GM18499 (cell line): ENCODE measurements at regions not wholly inside any gene's neighbourhood (a gene's known extent, or its start where the extent isn't known, plus 50 kb on each side); places are given as distances from the start of the nearest gene placed in this dataset.

Experiments
- ATAC-seq: cut with Tn5 transposase; IDR thresholded peaks from one replicate; pipeline ENCODE4 v1.9.1; 2021; ENCODE audit warnings: moderate number of reproducible peaks; ENCODE audit not compliant: insufficient read depth, unreplicated experiment

GRCh38 chr4:63670735-63671134, 738.5 kb downstream of the TECRL start:
- ATAC-seq: no peak

GRCh38 chr4:63663870-63664269, 745.4 kb downstream of the TECRL start:
- ATAC-seq: no peak

- no peak for ATAC-seq
Observed at GRCh38 chr4:63644396-63644795, 764.9 kb downstream of the TECRL start.

GRCh38 chr4:63637270-63637669, 772.0 kb downstream of the TECRL start:
- ATAC-seq: no peak

GRCh38 chr4:63632858-63633257, 776.4 kb downstream of the TECRL start:
- no peak for ATAC-seq

- ATAC-seq: no peak
Observed at GRCh38 chr4:63620271-63620670, 789.0 kb downstream of the TECRL start.

GRCh38 chr4:63619771-63620170, 789.5 kb downstream of the TECRL start:
- no peak for ATAC-seq

GRCh38 chr4:63618883-63619718, 790.1 kb downstream of the TECRL start:
- ATAC-seq: no peak

GRCh38 chr4:63607169-63607872, 801.9 kb downstream of the TECRL start:
- ATAC-seq: no peak

- ATAC-seq: no peak
Observed at GRCh38 chr4:63589796-63590195, 819.5 kb downstream of the TECRL start.

GRCh38 chr4:63583561-63583960, 825.7 kb downstream of the TECRL start:
- no peak for ATAC-seq

GRCh38 chr4:63583007-63583406, 826.2 kb downstream of the TECRL start:
- no peak for ATAC-seq

- ATAC-seq: no peak
Observed at GRCh38 chr4:63580796-63581475, 828.3 kb downstream of the TECRL start.

- no peak for ATAC-seq
Observed at GRCh38 chr4:63578383-63578782, 830.9 kb downstream of the TECRL start.

- ATAC-seq: no peak
Observed at GRCh38 chr4:63566658-63567057, 842.6 kb downstream of the TECRL start.

GRCh38 chr4:63563288-63564014, 845.8 kb downstream of the TECRL start:
- no peak for ATAC-seq

GRCh38 chr4:63558709-63559108, 850.5 kb downstream of the TECRL start:
- no peak for ATAC-seq

- ATAC-seq: no peak
Observed at GRCh38 chr4:63556332-63556731, 852.9 kb downstream of the TECRL start.

- ATAC-seq: no peak
Observed at GRCh38 chr4:63553123-63553522, 856.1 kb downstream of the TECRL start.

- ATAC-seq: no peak
Observed at GRCh38 chr4:63541828-63542227, 867.4 kb downstream of the TECRL start.
